ENCODE measurements at regions not wholly inside any gene's neighbourhood (a gene's known extent, or its start where the extent isn't known, plus 50 kb on each side); places are given as distances from the start of the nearest gene placed in this dataset.

DNA sequence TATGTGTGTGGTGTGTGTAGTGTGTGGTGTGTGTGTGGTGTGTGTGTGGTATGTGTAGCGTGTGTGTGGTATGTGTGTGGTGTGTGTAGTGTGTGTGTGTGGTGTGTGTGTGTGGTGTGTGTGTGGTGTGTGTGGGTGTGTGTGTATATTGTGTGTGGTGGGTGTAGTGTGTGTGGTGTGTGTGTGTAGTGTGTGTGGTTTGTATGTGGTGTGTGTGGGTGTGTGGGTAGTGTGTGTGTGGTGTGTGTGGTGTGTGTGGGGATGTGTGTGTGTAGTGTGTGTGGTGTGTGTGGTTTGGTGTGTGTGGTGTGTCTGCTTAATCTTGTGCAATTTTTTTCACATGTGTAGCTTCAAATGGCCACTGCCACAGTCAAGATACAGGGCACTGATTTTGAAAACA lies 94.5 kb downstream of the CPZ start:
- intact Hi-C loops (cut with DNase I) = no loop called here
- ATAC-seq (no peak), DNase-seq (no peak)
- Histone ChIP-seq H3K4me1 (no peaks in the 10 kb centered on the region), H3K36me3 (no peaks in the 10 kb centered on the region), H3K27me3 (no peaks in the 10 kb centered on the region), H3K4me3 (no peak overlapping the region), H3K27ac (no peak overlapping the region), H3K9me3 (no peaks in the 10 kb centered on the region)
- TF ChIP-seq, protein P1, sequence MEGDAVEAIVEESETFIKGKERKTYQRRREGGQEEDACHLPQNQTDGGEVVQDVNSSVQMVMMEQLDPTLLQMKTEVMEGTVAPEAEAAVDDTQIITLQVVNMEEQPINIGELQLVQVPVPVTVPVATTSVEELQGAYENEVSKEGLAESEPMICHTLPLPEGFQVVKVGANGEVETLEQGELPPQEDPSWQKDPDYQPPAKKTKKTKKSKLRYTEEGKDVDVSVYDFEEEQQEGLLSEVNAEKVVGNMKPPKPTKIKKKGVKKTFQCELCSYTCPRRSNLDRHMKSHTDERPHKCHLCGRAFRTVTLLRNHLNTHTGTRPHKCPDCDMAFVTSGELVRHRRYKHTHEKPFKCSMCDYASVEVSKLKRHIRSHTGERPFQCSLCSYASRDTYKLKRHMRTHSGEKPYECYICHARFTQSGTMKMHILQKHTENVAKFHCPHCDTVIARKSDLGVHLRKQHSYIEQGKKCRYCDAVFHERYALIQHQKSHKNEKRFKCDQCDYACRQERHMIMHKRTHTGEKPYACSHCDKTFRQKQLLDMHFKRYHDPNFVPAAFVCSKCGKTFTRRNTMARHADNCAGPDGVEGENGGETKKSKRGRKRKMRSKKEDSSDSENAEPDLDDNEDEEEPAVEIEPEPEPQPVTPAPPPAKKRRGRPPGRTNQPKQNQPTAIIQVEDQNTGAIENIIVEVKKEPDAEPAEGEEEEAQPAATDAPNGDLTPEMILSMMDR (IDR thresholded peaks at IDR 0.05) = no peak
- 82% methylated on average over 1 of the region's 1 CpG for WGBS (ENCODE audit: insufficient coverage, low coverage, low lambda C conversion rate, missing lambda C conversion rate)

DNA sequence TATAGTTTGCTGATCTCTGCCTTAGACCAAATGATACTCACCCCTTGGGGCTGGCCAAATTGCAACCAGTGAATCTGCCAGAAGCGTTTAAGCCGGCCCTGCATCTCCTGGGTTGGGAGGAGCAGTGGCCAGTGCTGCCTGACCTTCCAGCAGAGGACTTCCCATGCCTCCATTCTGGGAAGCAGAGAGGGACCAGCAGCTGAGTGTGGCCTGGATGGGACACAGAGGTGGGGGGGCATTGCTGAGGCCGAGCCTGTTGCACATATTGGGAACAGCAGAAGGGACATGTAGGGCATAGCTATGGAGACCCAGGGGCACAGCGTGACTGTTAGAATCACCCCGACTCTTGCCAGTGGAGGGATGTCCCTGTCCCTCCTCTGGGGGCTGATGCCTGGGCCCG lies 93.3 kb downstream of the CPZ start:
- no peak overlapping the region for H3K27ac ChIP-seq
- no peak for TF ChIP-seq POLR2A (IDR thresholded peaks at IDR 0.05)
- TF ChIP-seq, protein P1 (IDR thresholded peaks at IDR 0.05) = no peak
- DNase-seq = no peak
- H3K4me3 ChIP-seq = no peak overlapping the region
- no peaks in the 10 kb centered on the region for H3K9me3 ChIP-seq
- no peaks in the 10 kb centered on the region for H3K4me1 ChIP-seq
- no peaks in the 10 kb centered on the region for H3K36me3 ChIP-seq
- intact Hi-C loops (cut with DNase I) = no loop called here
- 35% methylated on average over 3 of the region's 6 CpGs for whole genome bisulfite sequencing (ENCODE audit: insufficient coverage, low coverage, low lambda C conversion rate, missing lambda C conversion rate)
- ATAC-seq = no peak
- no peaks in the 10 kb centered on the region for H3K27me3 ChIP-seq

DNA sequence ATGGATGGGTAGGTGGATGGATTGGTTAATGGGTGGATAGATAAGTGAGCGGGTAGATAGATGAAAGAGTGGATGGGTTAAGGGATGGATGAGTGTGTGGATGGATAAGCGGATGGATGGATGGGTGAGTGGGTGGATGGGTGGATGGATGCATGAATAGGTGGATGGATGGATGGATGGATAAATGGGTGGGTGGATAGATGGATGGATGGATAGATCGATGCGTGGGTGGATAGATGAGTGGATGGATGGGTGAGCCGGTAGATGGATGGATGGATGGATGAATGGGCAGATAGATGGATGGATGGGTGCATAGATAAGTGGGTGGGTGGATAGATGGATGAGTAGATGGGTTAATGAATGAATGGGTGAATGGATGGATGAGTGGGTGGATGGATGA lies 90.9 kb downstream of the CPZ start:
- Histone ChIP-seq H3K36me3 (no peaks in the 10 kb centered on the region), H3K27ac (no peak overlapping the region), H3K4me1 (no peaks in the 10 kb centered on the region), H3K9me3 (no peaks in the 10 kb centered on the region), H3K27me3 (no peaks in the 10 kb centered on the region), H3K4me3 (no peak overlapping the region)
- intact Hi-C loops (cut with DNase I) = no loop called here
- 75% methylated on average over 5 of the region's 5 CpGs for WGBS (ENCODE audit: insufficient coverage, low coverage, low lambda C conversion rate, missing lambda C conversion rate)
- ATAC-seq = no peak
- no peak for DNase-seq
- TF ChIP-seq POLR2A (IDR thresholded peaks at IDR 0.05) = no peak
- TF ChIP-seq, protein P1 (IDR thresholded peaks at IDR 0.05) = no peak

DNA sequence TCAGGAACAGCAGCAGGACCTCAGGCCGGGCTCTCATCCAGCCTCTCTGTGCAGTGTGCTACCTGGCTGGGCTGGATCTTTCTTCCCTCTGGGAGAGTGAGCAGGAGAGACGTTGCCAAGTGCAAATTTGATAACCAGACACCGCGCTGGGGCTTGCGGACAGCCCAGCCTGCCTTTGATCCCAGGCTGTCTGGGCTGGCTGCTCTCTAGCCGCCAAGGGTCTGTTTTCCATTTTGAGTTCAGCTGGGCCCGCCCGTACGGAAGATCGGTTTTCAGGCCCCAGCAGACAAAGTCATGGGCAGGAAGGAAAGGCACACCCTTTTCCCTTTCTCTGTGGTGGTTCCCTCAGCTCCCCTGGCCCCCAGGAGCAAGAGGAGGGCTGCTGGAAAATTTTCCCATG lies 90.2 kb downstream of the CPZ start:
- no peak for ATAC-seq

More for the DNA sequence above, 90.2 kb downstream of the CPZ start:
- Histone ChIP-seq H3K4me3 (no peak overlapping the region), H3K27me3 (no peaks in the 10 kb centered on the region), H3K9me3 (no peaks in the 10 kb centered on the region), H3K4me1 (no peaks in the 10 kb centered on the region), H3K36me3 (no peaks in the 10 kb centered on the region), H3K27ac (no peak overlapping the region)
- intact Hi-C loops (cut with DNase I) = no loop called here
- WGBS (ENCODE audit: insufficient coverage, low coverage, low lambda C conversion rate, missing lambda C conversion rate) = 80% methylated on average over 2 of the region's 10 CpGs
- no peak for DNase-seq
- TF ChIP-seq POLR2A (IDR thresholded peaks at IDR 0.05) = no peak
- TF ChIP-seq, protein P1 (IDR thresholded peaks at IDR 0.05) = no peak

Measured in right lobe of liver (tissue), 6 donors.